HCT116 (cell line): ENCODE measurements at regions not wholly inside any gene's neighbourhood (a gene's known extent, or its start where the extent isn't known, plus 50 kb on each side); places are given as distances from the start of the nearest gene placed in this dataset.

Source experiments
- ATAC-seq: fragments of 200-7000 bp; cut with Tn5 transposase; 2 replicates; pipeline ENCODE4 v1.9.1; 2020; ENCODE audit warnings: mild to moderate bottlenecking, moderate library complexity
- BruUV-seq: library from RNA; stranded (reverse); fragments of 400-500 nt; replicated peaks from 2 replicates; lab custom pipeline; 2021; lab: Mats Ljungman, UMichigan
- CTCF ChIA-PET: fragments of 300-600 bp; sonication (Branson Sonifier 250); formaldehyde crosslinking; loops from one replicate; lab custom pipeline; 2021; ENCODE audit warnings: antibody characterized with exemption; lab: Charles Lee
- POLR2A ChIA-PET: fragments of 300-600, 350-600 bp; sonication (Branson Sonifier 250); formaldehyde crosslinking; loops from one replicate; lab custom pipeline; 2021; ENCODE audit warnings: antibody characterized with exemption; lab: Charles Lee
- RAD21 ChIA-PET, 2 experiments: fragments of 300-600 bp; sonication (Branson Sonifier 250); formaldehyde crosslinking; loops; one replicate each; lab custom pipeline; 2023; ENCODE audit warnings: low total read pairs in 2 of 2; ENCODE audit not compliant: uncharacterized antibody in 2 of 2, unreplicated experiment in 2 of 2, low non-redundant PET in 1 of 2; lab: Charles Lee
- DNase-seq: peaks from one replicate; pipeline ENCODE4 v3.0.0-alpha.2; 2010; ENCODE audit warnings: low read depth, low spot score
- H2AFZ ChIP-seq: fragments of 200-600 bp; shearing (Covaris generic), sonication (generic); 2 replicates; pipeline ENCODE4 v1.6.1; 2017; ENCODE audit warnings: low read depth, mixed run types, mixed read lengths, antibody characterized with exemption, low read length; ENCODE audit not compliant: poor library complexity, severe bottlenecking
- H3K27ac ChIP-seq: 2 replicates; pipeline ENCODE4 v1.5.1; 2012; ENCODE audit warnings: low read depth, low read length
- H3K27me3 ChIP-seq: fragments of 200-600 bp; sonication (generic); 2 replicates; pipeline ENCODE4 v1.6.1; 2016; ENCODE audit warnings: mixed run types, low read length, mixed read lengths; ENCODE audit not compliant: insufficient read depth
- H3K36me3 ChIP-seq, 2 experiments: fragments of 200-500 bp in 1 of 2; fragments of 200-600 bp in 1 of 2; sonication (Bioruptor generic) in 1 of 2; sonication (generic) in 1 of 2; 2 replicates each; pipeline versions ENCODE4 v1.5.1 to v1.6.1; 2014 to 2016; ENCODE audit warnings: low read length in 2 of 2, inconsistent platforms in 1 of 2, mixed read lengths in 1 of 2, mixed run types in 1 of 2; ENCODE audit not compliant: insufficient read depth in 2 of 2, control insufficient read depth in 1 of 2
- H3K4me1 ChIP-seq, 2 experiments: fragments of 200-600 bp in 1 of 2; sonication (generic) in 1 of 2; 2 replicates each; pipeline versions ENCODE4 v1.5.1 to v1.6.1; 2012 to 2017; ENCODE audit warnings: low read length in 2 of 2, inconsistent platforms in 1 of 2, mild to moderate bottlenecking in 1 of 2, mixed read lengths in 1 of 2, mixed run types in 1 of 2, moderate library complexity in 1 of 2; ENCODE audit not compliant: insufficient read depth in 2 of 2, control insufficient read depth in 1 of 2
- H3K4me2 ChIP-seq: fragments of 200-600 bp; sonication (generic); 2 replicates; pipeline ENCODE4 v1.6.1; 2017; ENCODE audit warnings: mixed run types, low read length, mixed read lengths
- H3K4me3 ChIP-seq, 2 experiments: fragments of 200-600 bp in 1 of 2; sonication (generic) in 1 of 2; replicated peaks in 1 of 2; 2 replicates each; pipeline ENCODE4 v1.5.1; 2011 to 2016; ENCODE audit warnings: low read length in 2 of 2, control low read depth in 1 of 2, low read depth in 1 of 2, mild to moderate bottlenecking in 1 of 2, mixed read lengths in 1 of 2, mixed run types in 1 of 2
- H3K79me2 ChIP-seq: fragments of 200-600 bp; sonication (generic); 2 replicates; pipeline ENCODE4 v1.6.1; 2017; ENCODE audit warnings: mild to moderate bottlenecking, mixed run types, low read length, moderate library complexity, mixed read lengths; ENCODE audit not compliant: insufficient read depth
- H3K9ac ChIP-seq: fragments of 200-600 bp; sonication (generic); 2 replicates; pipeline ENCODE4 v1.6.1; 2016; ENCODE audit warnings: low read length, mixed read lengths
- H3K9me2 ChIP-seq: fragments of 200-600 bp; sonication (generic), shearing (Covaris generic); 2 replicates; pipeline ENCODE4 v1.6.1; 2017; ENCODE audit warnings: mixed run types, mild to moderate bottlenecking, moderate library complexity; ENCODE audit not compliant: insufficient read depth
- H3K9me3 ChIP-seq, 2 experiments: fragments of 200-500 bp in 1 of 2; fragments of 200-600 bp in 1 of 2; sonication (Bioruptor generic) in 1 of 2; sonication (generic) in 1 of 2; 2 replicates each; pipeline ENCODE4 v1.6.1; 2014 to 2017; ENCODE audit warnings: low read length in 2 of 2, mixed read lengths in 2 of 2, inconsistent platforms in 1 of 2, low read depth in 1 of 2, mild to moderate bottlenecking in 1 of 2, mixed run types in 1 of 2, moderate library complexity in 1 of 2; ENCODE audit not compliant: control insufficient read depth in 1 of 2, insufficient read depth in 1 of 2
- H4K20me1 ChIP-seq: fragments of 200-600 bp; sonication (generic), shearing (Covaris generic); 2 replicates; pipeline ENCODE4 v1.6.1; 2017; ENCODE audit warnings: mixed run types, mild to moderate bottlenecking, moderate library complexity; ENCODE audit not compliant: insufficient read depth
- CBX3 ChIP-seq: IDR thresholded peaks from 2 replicates; pipeline ENCODE4 v1.6.1; 2012; ENCODE audit warnings: low read depth
- CTCF ChIP-seq, 3 experiments: fragments of 200-600 bp in 1 of 3; sonication (generic) in 1 of 3; IDR thresholded peaks in 2 of 3; conservative IDR thresholded peaks in 1 of 3; 2 replicates each; pipeline ENCODE4 v1.5.1; 2012 to 2017; ENCODE audit warnings: low read depth in 2 of 3, low read length in 2 of 3, antibody characterized with exemption in 1 of 3, borderline replicate concordance in 1 of 3, control low read depth in 1 of 3, mild to moderate bottlenecking in 1 of 3, mixed read lengths in 1 of 3, mixed run types in 1 of 3, moderate library complexity in 1 of 3; ENCODE audit not compliant: insufficient read depth in 1 of 3
- EGR1 ChIP-seq: IDR thresholded peaks from 2 replicates; pipeline ENCODE4 v1.6.1; 2012; ENCODE audit warnings: low read depth
- ELF1 ChIP-seq: IDR thresholded peaks from 2 replicates; pipeline ENCODE4 v1.6.1; 2012; ENCODE audit warnings: low read depth, borderline replicate concordance
- EZH2 ChIP-seq: fragments of 200-600 bp; sonication (generic); IDR thresholded peaks from 2 replicates; pipeline ENCODE4 v1.6.1; 2017; ENCODE audit warnings: antibody characterized with exemption, mixed run types
- EZH2phosphoT487 ChIP-seq: fragments of 200-600 bp; IDR thresholded peaks from 2 replicates; pipeline ENCODE4 v1.6.1; 2018; ENCODE audit warnings: antibody characterized with exemption, borderline replicate concordance
- FOSL1 ChIP-seq: IDR thresholded peaks from 2 replicates; pipeline ENCODE4 v1.6.1; 2012; ENCODE audit warnings: low read depth
- MAX ChIP-seq: IDR thresholded peaks from 2 replicates; pipeline ENCODE4 v1.6.1; 2012
- POLR2A ChIP-seq: IDR thresholded peaks from 2 replicates; pipeline ENCODE4 v1.7.0; 2011; ENCODE audit warnings: borderline replicate concordance; ENCODE audit not compliant: insufficient read depth, insufficient read length; ENCODE audit errors: extremely low read depth
- RAD21 ChIP-seq: IDR thresholded peaks from 2 replicates; pipeline ENCODE4 v1.6.1; 2012; ENCODE audit warnings: low read depth, mild to moderate bottlenecking
- SIN3A ChIP-seq: IDR thresholded peaks from 2 replicates; pipeline ENCODE4 v1.6.1; 2012; ENCODE audit warnings: low read depth
- SP1 ChIP-seq: IDR thresholded peaks from 2 replicates; pipeline ENCODE4 v1.6.1; 2012; ENCODE audit warnings: low read depth
- SRF ChIP-seq: IDR thresholded peaks from 2 replicates; pipeline ENCODE4 v1.6.1; 2012; ENCODE audit warnings: low read depth
- TCF7L2 ChIP-seq: IDR thresholded peaks from 2 replicates; pipeline ENCODE4 v1.7.0; 2011; ENCODE audit warnings: borderline replicate concordance, inconsistent platforms; ENCODE audit not compliant: insufficient read depth, insufficient read length; ENCODE audit errors: extremely low read depth
- YY1 ChIP-seq: IDR thresholded peaks from 2 replicates; pipeline ENCODE4 v1.6.1; 2011; ENCODE audit warnings: low read length, low read depth, moderate library complexity, mild to moderate bottlenecking; ENCODE audit not compliant: insufficient replicate concordance; ENCODE audit errors: extremely low read depth
- ZFX ChIP-seq: fragments of 450-650 bp; IDR thresholded peaks from 2 replicates; pipeline ENCODE4 v1.6.1; 2017
- intact Hi-C: fragments of 100-400 bp; cut with micrococcal nuclease; formaldehyde crosslinking; loops from 2 replicates; pipeline ENCODE4 v1.10.0; 2022
- TF ChIP-seq, protein P1 (sequence below): IDR thresholded peaks from 2 replicates; pipeline ENCODE4 v1.6.1; 2011; ENCODE audit warnings: mild to moderate bottlenecking, low read length, moderate library complexity; ENCODE audit not compliant: insufficient replicate concordance; ENCODE audit errors: extremely low read depth
- TF ChIP-seq, protein P2 (sequence below): IDR thresholded peaks from 2 replicates; pipeline ENCODE4 v1.6.1; 2012

DNA sequence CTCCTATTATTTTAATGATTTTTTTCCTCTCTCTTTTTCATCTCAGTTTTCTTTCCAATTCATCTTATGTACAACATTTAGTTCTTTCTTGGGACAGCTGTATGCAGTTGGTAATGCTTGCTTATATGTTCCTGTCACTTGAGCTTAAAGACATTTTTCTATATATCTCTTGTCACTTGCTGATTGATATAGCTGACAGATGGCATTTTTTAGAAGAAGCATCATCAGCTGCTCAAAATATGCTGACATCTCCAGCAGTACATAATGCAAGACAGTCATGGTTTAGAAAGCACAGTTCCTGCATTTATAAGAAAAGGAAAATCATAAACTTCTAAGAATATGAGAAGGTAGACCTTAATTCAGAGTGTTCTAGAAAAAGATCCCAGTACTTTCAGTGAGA is 56.5 kb downstream of the DCAF8L1 start:
- intact Hi-C loops = loop anchor here (10.0 kb wide), 1 partner anchor 660 kb away; the partner anchor contains the start of gene IL1RAPL1
- RAD21 ChIA-PET = no interaction called here

More for the DNA sequence above, 56.5 kb downstream of the DCAF8L1 start:
- no TSS peak for BruUV-seq
- H4K20me1 ChIP-seq = no peaks in the 10 kb centered on the region
- ChIA-PET POLR2A (no interaction called here), CTCF (no interaction called here)
- H3K27ac ChIP-seq = no peak overlapping the region
- no peaks in the 10 kb centered on the region for H3K9me2 ChIP-seq
- no peaks in the 10 kb centered on the region for H3K9me3 ChIP-seq
- no peak for DNase-seq
- H2AFZ ChIP-seq = no peak overlapping the region
- H3K27me3 ChIP-seq = no peaks in the 10 kb centered on the region
- ATAC-seq = no peak
- no peak overlapping the region for H3K4me2 ChIP-seq
- no peaks in the 10 kb centered on the region for H3K36me3 ChIP-seq
- H3K4me1 ChIP-seq = no peaks in the 10 kb centered on the region
- TF ChIP-seq CBX3 (no peak), EZH2 (no peak), RAD21 (no peak), SP1 (no peak), EZH2phosphoT487 (no peak), ZFX (no peak), POLR2A (no peak), MAX (no peak), EGR1 (no peak), ELF1 (no peak), CTCF (IDR thresholded peaks at IDR 0.05 in 2 of 3, conservative IDR thresholded peaks at IDR 0.05 in 1 of 3; ENCODE audit: borderline replicate concordance in 1 of 3, insufficient read depth in 1 of 3, low read depth in 2 of 3, low read length in 2 of 3) (no peak), FOSL1 (no peak), SRF (no peak), TCF7L2 (no peak), YY1 (no peak), SIN3A (no peak)
- TF ChIP-seq, protein P1, sequence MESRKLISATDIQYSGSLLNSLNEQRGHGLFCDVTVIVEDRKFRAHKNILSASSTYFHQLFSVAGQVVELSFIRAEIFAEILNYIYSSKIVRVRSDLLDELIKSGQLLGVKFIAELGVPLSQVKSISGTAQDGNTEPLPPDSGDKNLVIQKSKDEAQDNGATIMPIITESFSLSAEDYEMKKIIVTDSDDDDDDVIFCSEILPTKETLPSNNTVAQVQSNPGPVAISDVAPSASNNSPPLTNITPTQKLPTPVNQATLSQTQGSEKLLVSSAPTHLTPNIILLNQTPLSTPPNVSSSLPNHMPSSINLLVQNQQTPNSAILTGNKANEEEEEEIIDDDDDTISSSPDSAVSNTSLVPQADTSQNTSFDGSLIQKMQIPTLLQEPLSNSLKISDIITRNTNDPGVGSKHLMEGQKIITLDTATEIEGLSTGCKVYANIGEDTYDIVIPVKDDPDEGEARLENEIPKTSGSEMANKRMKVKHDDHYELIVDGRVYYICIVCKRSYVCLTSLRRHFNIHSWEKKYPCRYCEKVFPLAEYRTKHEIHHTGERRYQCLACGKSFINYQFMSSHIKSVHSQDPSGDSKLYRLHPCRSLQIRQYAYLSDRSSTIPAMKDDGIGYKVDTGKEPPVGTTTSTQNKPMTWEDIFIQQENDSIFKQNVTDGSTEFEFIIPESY = no peak
- TF ChIP-seq, protein P2, sequence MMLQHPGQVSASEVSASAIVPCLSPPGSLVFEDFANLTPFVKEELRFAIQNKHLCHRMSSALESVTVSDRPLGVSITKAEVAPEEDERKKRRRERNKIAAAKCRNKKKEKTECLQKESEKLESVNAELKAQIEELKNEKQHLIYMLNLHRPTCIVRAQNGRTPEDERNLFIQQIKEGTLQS = no peak
- TF ChIP-seq, all 23 proteins: peak for 0
- Histone ChIP-seq H3K79me2 (no peaks in the 10 kb centered on the region), H3K9ac (no peak overlapping the region), H3K4me3 (no peak overlapping the region)
